ENCODE measurements at regions not wholly inside any gene's neighbourhood (a gene's known extent, or its start where the extent isn't known, plus 50 kb on each side); places are given as distances from the start of the nearest gene placed in this dataset.

DNA sequence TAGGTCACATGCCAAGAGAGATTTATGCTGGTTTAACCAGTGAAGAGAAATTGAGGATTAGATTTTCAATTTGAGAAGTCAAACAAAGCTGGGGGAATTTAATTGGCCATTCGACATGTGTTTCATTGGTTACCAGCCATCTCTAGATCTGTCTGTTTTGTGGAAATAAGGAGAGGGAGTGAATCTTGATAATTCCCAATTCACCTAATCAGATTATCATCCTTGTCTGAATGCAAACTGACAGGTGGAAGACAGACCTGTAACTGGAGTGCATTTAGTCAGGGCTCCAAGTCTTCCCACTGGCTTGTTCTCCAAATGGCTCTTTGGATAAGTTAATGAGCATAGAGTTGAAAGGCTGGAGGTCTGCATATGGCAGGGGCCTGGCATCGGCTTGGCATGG is 1049.3 kb downstream of the NTRK3 start:
- no peak for TF ChIP-seq POLR2A (IDR thresholded peaks at IDR 0.05)
- TF ChIP-seq, protein P1, sequence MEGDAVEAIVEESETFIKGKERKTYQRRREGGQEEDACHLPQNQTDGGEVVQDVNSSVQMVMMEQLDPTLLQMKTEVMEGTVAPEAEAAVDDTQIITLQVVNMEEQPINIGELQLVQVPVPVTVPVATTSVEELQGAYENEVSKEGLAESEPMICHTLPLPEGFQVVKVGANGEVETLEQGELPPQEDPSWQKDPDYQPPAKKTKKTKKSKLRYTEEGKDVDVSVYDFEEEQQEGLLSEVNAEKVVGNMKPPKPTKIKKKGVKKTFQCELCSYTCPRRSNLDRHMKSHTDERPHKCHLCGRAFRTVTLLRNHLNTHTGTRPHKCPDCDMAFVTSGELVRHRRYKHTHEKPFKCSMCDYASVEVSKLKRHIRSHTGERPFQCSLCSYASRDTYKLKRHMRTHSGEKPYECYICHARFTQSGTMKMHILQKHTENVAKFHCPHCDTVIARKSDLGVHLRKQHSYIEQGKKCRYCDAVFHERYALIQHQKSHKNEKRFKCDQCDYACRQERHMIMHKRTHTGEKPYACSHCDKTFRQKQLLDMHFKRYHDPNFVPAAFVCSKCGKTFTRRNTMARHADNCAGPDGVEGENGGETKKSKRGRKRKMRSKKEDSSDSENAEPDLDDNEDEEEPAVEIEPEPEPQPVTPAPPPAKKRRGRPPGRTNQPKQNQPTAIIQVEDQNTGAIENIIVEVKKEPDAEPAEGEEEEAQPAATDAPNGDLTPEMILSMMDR (IDR thresholded peaks at IDR 0.05 in 4 of 5, conservative IDR thresholded peaks at IDR 0.05 in 1 of 5): no peak
